ENCODE measurements at regions not wholly inside any gene's neighbourhood (a gene's known extent, or its start where the extent isn't known, plus 50 kb on each side); places are given as distances from the start of the nearest gene placed in this dataset.
"Not testable (repeated sequence)": the region's sequence is repeated elsewhere in the genome, so short reads cannot be mapped to it uniquely, and the experiment has no call there.

- DNase-seq (ENCODE audit: low read depth in 2 of 2): no peak
Observed at GRCh38 chr16:86716649-86717048, 138.3 kb downstream of the FOXL1 start.

GRCh38 chr16:86718118-86718517 is 139.8 kb downstream of the FOXL1 start:
- DNase-seq (ENCODE audit: low read depth in 2 of 2): peak in 1 of 2 donors; percentile 1

GRCh38 chr16:86722970-86723369 is 144.6 kb downstream of the FOXL1 start:
- DNase-seq (ENCODE audit: low read depth in 2 of 2): no peak

- no peak for DNase-seq (ENCODE audit: low read depth in 2 of 2)
Observed at GRCh38 chr16:86723689-86724088, 145.3 kb downstream of the FOXL1 start.

- DNase-seq (ENCODE audit: low read depth in 2 of 2): no peak
Observed at GRCh38 chr16:86725401-86725800, 147.1 kb downstream of the FOXL1 start.

GRCh38 chr16:86726340-86726739 is 148.0 kb downstream of the FOXL1 start:
- no peak for DNase-seq (ENCODE audit: low read depth in 2 of 2)

GRCh38 chr16:86727131-86727530 is 148.8 kb downstream of the FOXL1 start:
- no peak for DNase-seq (ENCODE audit: low read depth in 2 of 2)

- DNase-seq (ENCODE audit: low read depth in 2 of 2): no peak
Observed at GRCh38 chr16:86727632-86728031, 149.3 kb downstream of the FOXL1 start.

GRCh38 chr16:86729686-86730085 is 151.3 kb downstream of the FOXL1 start:
- DNase-seq (ENCODE audit: low read depth in 2 of 2): no peak

- DNase-seq (ENCODE audit: low read depth in 2 of 2): no peak
Observed at GRCh38 chr16:86730086-86730485, 151.7 kb downstream of the FOXL1 start.

- no peak for DNase-seq (ENCODE audit: low read depth in 2 of 2)
Observed at GRCh38 chr16:86730597-86730996, 152.2 kb downstream of the FOXL1 start.

GRCh38 chr16:86732621-86733295 is 154.4 kb downstream of the FOXL1 start:
- no peak for DNase-seq (ENCODE audit: low read depth in 2 of 2)

- DNase-seq (ENCODE audit: low read depth in 2 of 2): no peak
Observed at GRCh38 chr16:86733546-86734254, 155.4 kb downstream of the FOXL1 start.

GRCh38 chr16:86734543-86735460 is 156.5 kb downstream of the FOXL1 start:
- DNase-seq (ENCODE audit: low read depth in 2 of 2): no peak

GRCh38 chr16:86735727-86736126 is 157.4 kb downstream of the FOXL1 start:
- no peak for DNase-seq (ENCODE audit: low read depth in 2 of 2)

- DNase-seq (ENCODE audit: low read depth in 2 of 2): no peak
Observed at GRCh38 chr16:86736502-86736901, 158.2 kb downstream of the FOXL1 start.

GRCh38 chr16:86737083-86737482 is 158.7 kb downstream of the FOXL1 start:
- DNase-seq (ENCODE audit: low read depth in 2 of 2): no peak

- DNase-seq (ENCODE audit: low read depth in 2 of 2): not testable (repeated sequence)
Observed at GRCh38 chr16:86738322-86738721, 160.0 kb downstream of the FOXL1 start.

GRCh38 chr16:86739178-86739577 is 160.8 kb downstream of the FOXL1 start:
- no peak for DNase-seq (ENCODE audit: low read depth in 2 of 2)

GRCh38 chr16:86739808-86740207 is 161.5 kb downstream of the FOXL1 start:
- DNase-seq (ENCODE audit: low read depth in 2 of 2): no peak

GRCh38 chr16:86740298-86740697 is 161.9 kb downstream of the FOXL1 start:
- DNase-seq (ENCODE audit: low read depth in 2 of 2): no peak

All from stimulated activated CD8-positive, alpha-beta memory T cell treated with anti-CD3 and anti-CD28 coated beads, Interleukin-15, amount 100 ng/mL, for 48 hours (primary cell).